Natural killer cell treated with Interleukin-12 subunit alpha and Interleukin-12 subunit beta and Interleukin-15 and Interleukin-18, amount 100 ng/mL, for 72 hours (primary cell): ENCODE measurements at regions not wholly inside any gene's neighbourhood (a gene's known extent, or its start where the extent isn't known, plus 50 kb on each side); places are given as distances from the start of the nearest gene placed in this dataset.
"Not testable (repeated sequence)": the region's sequence is repeated elsewhere in the genome, so short reads cannot be mapped to it uniquely, and the experiment has no call there.

Source experiments
- ATAC-seq, 2 donors: fragments of 150-1000 bp; cut with Tn5 transposase in 1 of 2; sonication (Bioruptor Pico), chemical (Tn5 transposase) in 1 of 2; 2 replicates each; pipeline ENCODE4 v1.10.0; 2021
- DNase-seq: peaks from one replicate; pipeline ENCODE4 v3.0.0; 2022; ENCODE audit warnings: low spot score
- H3K27ac Mint-ChIP-seq, 2 donors: 1 replicate in 1 of 2; 2 replicates in 1 of 2; pipeline ENCODE4 v1.8.0; 2022; ENCODE audit warnings: mixed read lengths in 2 of 2, mild to moderate bottlenecking in 1 of 2, moderate library complexity in 1 of 2
- H3K27me3 Mint-ChIP-seq, 2 donors: 1 replicate in 1 of 2; 2 replicates in 1 of 2; pipeline ENCODE4 v1.8.0; 2022; ENCODE audit warnings: mixed read lengths in 2 of 2
- H3K36me3 Mint-ChIP-seq: one replicate; pipeline ENCODE4 v1.8.0; 2022; ENCODE audit warnings: mixed read lengths
- H3K4me1 Mint-ChIP-seq, 2 donors: 1 replicate in 1 of 2; 2 replicates in 1 of 2; pipeline ENCODE4 v1.8.0; 2022; ENCODE audit warnings: low read depth in 2 of 2, mixed read lengths in 2 of 2, mild to moderate bottlenecking in 1 of 2
- H3K4me3 Mint-ChIP-seq: one replicate; pipeline ENCODE4 v1.8.0; 2022; ENCODE audit warnings: mixed read lengths
- H3K9me3 Mint-ChIP-seq: 2 replicates; pipeline ENCODE4 v1.8.0; 2022; ENCODE audit warnings: mixed read lengths

DNA sequence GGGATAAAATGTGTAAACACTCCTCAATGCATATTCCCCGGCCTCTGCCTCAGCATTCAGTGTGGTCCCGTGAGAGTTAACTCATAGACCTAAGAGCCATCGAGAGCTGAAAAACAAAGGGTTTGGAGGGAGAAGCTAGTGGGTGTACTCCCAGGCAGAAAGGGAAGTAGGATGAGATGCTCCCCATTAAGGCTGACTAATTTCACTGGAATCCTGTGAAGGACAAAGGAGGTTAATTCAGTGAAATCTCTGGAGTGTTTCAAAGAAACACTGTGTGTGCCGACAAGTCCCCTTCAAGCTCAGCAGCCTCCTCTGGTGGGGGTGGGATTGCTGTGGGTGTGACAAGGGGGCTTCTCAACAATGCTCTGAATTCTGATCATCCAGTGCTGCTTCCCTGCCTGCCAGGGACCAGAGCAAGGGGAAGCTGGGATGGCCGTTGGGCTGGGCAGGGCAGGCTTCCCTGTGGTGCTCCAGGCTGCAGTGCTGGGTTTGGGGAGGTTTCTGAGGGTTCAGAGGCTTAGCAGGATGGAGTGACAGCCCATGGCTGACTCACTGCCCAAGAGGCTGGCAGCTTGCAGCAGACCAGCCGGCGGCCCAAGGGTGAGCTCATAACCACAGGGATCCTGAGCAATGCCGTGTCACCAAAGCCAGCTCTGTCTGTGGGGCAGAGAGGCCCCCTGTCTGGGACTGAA is 61.4 kb upstream of the BMAL1 start:
- Mint-ChIP-seq H3K4me1 (no peaks in the 10 kb centered on the region), H3K36me3 (no peaks in the 10 kb centered on the region), H3K4me3 (no peak overlapping the region), H3K9me3 (no peaks in the 10 kb centered on the region), H3K27ac (no peak overlapping the region), H3K27me3 (peaks cover 8 to 9% of the 10 kb centered on the region in 2 donors)
- peak; percentile 81 to 95 for ATAC-seq
- DNase-seq: no peak

DNA sequence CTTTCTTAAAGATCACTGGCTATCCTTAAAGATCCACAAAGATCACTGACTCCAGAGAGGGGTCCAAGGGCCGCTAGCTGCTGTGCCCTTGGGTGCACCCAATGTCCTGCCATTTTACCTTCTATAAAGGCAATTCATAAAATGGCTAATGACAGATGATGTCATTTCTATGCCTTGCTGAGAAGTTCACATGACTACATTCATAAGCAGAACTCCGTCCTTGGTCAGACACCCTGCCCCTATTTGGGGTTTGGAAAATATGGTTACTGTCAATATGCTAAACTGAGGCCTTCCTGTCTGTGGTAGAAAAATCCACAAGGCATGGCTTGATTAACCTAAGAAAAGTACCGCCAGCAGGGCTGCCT is 60.9 kb upstream of the BMAL1 start:
- Mint-ChIP-seq H3K27me3 (peaks cover 8 to 9% of the 10 kb centered on the region in 2 donors), H3K27ac (no peak overlapping the region), H3K36me3 (no peaks in the 10 kb centered on the region), H3K9me3 (no peaks in the 10 kb centered on the region), H3K4me3 (no peak overlapping the region), H3K4me1 (no peaks in the 10 kb centered on the region)
- no peak for DNase-seq
- peak in 1 of 2 donors; percentile 44 for ATAC-seq

DNA sequence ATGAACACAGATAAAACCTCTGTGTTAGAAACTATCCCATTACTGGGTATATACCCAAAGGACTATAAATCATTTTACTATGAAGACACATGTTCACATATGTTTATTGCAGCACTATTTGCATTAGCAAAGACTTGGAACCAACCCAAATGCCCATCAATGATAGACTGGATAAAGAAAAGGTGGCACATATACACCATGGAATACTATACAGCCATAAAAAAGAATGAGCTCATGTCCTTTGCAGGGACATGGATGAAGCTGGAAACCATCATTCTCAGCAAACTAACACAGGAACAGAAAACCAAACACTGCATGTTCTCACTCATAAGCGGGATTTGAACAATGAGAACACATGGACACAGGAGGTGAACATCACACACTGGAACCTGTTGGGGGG is 58.9 kb upstream of the BMAL1 start:
- not testable (repeated sequence) for H3K9me3 Mint-ChIP-seq, ATAC-seq, H3K4me3 Mint-ChIP-seq, H3K4me1 Mint-ChIP-seq, H3K27ac Mint-ChIP-seq, H3K36me3 Mint-ChIP-seq, H3K27me3 Mint-ChIP-seq, DNase-seq

DNA sequence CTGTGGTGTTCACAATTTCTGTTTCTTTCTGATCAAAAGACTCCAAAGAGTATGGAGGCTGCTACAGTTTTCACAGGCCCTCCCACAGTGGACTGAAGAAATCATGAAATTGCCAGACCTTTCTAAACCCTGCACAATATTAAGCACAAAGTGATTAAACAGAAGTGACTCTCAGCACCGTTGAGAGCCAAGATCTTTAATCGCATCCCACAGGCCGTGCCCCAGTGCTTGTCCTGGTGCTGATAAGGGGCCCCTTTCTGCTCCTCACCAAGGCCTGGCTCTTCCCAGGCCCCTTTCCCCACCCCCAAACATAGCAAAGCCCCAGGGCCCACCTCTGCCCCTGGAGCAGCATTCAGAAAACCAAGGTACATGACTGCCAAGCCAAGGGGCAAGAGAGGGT is 57.4 kb upstream of the BMAL1 start:
- Mint-ChIP-seq H3K27ac (no peak overlapping the region), H3K27me3 (peaks cover under 1 to 6% of the 10 kb centered on the region in 2 donors), H3K9me3 (no peaks in the 10 kb centered on the region), H3K4me3 (no peak overlapping the region), H3K4me1 (no peaks in the 10 kb centered on the region), H3K36me3 (no peaks in the 10 kb centered on the region)
- DNase-seq (no peak), ATAC-seq (no peak)

DNA sequence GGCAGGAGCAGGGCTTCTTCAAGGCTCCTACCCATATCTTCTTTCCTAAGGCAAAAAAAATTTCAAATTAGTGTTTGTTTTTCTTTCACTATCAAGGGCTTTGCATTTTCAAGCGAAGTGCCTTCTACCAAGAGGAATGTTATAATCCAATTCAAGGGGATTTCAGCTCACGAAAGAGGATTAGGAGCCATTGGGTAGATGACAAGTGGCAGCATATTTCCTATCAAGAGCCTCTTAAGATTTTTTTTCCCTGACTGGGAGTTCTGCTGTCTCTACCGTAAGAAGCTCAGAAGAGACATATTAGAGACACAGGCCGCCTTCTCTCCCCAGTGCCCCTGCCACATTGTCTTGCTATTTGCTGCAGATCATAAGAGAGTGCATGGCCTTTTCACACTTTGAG is 55.9 kb upstream of the BMAL1 start:
- H3K27me3 Mint-ChIP-seq: peaks cover 0 to 6% of the 10 kb centered on the region in 2 donors
- DNase-seq (no peak), ATAC-seq (no peak)
- H3K27ac Mint-ChIP-seq: no peak overlapping the region
- no peaks in the 10 kb centered on the region for H3K4me1 Mint-ChIP-seq
- no peaks in the 10 kb centered on the region for H3K36me3 Mint-ChIP-seq
- no peak overlapping the region for H3K4me3 Mint-ChIP-seq
- H3K9me3 Mint-ChIP-seq: no peaks in the 10 kb centered on the region

DNA sequence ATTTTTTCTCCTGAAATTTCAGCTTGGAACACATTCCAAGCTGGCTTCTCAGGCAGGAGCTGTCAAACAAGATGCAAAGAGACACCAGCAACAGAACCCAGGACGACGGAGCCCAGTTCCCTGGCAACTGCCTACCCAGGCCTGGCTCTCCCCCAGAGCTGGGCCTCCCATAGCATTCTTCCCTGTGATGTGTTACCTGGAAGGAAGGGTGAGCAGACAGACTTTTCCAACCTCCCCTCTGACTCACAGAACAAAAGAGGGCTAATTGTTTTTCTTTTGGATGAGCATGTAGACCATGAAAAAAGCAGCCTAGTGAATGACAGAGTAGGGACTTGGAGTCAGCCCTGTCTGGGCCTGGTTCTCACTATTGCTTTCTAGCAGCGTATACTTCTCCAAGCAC is 55.3 kb upstream of the BMAL1 start:
- Mint-ChIP-seq H3K27me3 (peaks cover 0 to 6% of the 10 kb centered on the region in 2 donors), H3K4me3 (no peak overlapping the region), H3K9me3 (no peaks in the 10 kb centered on the region), H3K36me3 (no peaks in the 10 kb centered on the region), H3K4me1 (no peaks in the 10 kb centered on the region), H3K27ac (no peak overlapping the region)
- DNase-seq (no peak), ATAC-seq (no peak)

DNA sequence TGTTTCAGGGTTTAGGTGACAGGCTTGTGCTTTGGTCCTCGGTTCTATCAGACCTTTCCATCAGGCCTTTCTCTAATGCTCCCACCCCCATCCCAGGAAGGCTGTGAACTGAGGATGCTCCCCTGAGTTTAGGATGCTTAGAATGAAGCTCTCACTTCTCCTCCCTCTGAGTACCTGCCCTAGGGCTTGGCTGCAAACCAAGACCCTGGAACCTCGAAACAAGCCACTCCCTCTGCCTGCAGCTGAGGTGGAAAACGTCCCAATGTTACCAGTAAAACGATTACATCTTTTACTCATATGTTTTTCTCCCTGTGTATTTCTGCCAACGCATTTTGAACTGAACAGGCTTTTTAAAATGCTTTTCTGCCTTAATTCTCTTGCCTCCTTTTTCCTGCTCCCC is 54.5 kb upstream of the BMAL1 start:
- H3K36me3 Mint-ChIP-seq: no peaks in the 10 kb centered on the region
- no peak for ATAC-seq
- H3K27me3 Mint-ChIP-seq: peaks cover 1 to 6% of the 10 kb centered on the region in 2 donors
- H3K27ac Mint-ChIP-seq: no peak overlapping the region
- H3K4me3 Mint-ChIP-seq: no peak overlapping the region
- DNase-seq: no peak
- no peaks in the 10 kb centered on the region for H3K4me1 Mint-ChIP-seq
- no peaks in the 10 kb centered on the region for H3K9me3 Mint-ChIP-seq

DNA sequence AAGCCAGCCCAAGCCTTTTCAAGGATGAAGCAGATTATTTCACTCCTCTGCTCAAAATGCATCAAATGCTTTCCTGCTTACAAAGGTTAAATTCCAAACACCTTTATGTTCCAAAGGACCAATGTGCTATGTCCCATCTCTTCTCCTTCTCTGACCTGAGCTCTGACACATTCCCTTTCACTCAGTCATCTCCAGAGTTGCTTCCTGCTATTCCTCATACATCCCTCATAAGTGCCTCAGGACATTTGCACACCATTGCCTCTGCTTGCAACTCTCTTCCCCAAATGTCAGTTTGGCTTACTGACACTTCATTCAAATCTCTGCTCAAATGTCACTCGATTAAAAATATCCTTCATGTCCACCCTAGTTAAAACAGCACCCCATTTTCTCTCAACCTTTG is 53.3 kb upstream of the BMAL1 start:
- H3K9me3 Mint-ChIP-seq: no peaks in the 10 kb centered on the region
- peaks cover 4 to 8% of the 10 kb centered on the region in 2 donors for H3K27me3 Mint-ChIP-seq
- ATAC-seq: no peak
- no peak overlapping the region for H3K4me3 Mint-ChIP-seq
- DNase-seq: no peak
- H3K36me3 Mint-ChIP-seq: no peaks in the 10 kb centered on the region
- no peaks in the 10 kb centered on the region for H3K4me1 Mint-ChIP-seq
- no peak overlapping the region for H3K27ac Mint-ChIP-seq

DNA sequence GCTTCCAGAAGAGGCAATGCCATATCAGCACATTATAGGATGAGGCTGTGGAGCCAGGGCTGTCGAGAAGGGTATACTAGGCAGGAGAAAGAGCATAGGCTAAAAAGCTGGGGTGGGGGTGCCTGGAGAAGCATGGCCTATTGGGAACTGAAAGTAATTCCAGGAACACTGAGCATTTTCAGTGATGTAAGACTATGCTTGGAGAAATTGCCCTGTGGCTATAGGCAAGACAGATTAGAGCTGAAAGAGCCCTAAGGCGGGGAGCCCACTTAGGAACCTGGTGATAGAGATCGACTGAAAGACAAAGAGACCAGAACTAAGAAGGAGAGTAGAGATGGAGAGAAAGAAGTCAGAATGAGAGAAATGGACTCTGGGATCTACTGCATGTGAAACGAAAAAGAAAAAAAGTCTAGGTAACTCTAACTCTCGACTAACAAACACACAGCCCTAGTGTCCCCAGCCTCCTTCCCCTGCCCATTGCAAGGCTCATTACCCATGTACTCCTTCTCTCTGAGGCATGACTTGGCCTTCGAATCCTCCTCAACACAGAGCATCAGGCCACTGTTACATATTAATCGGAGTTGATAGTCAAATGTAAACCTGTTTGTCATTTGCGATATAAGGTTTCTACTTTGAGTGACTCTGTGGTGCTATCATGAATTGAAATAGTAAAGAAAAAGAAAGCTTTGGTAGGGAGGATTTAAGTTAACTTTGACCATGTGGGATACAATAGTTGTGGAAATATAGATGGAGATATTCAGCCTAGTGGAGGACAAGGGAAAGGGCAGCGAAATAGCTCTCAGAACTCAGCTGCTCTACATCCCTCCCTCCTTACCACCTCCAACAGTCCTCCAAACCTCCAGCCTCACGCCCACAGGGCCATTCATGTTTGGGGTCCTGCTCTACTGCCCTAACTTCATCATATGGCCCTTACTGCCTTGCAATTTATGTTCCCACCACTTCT is 52.3 kb upstream of the BMAL1 start:
- ATAC-seq: no peak
- Mint-ChIP-seq H3K4me1 (no peaks in the 10 kb centered on the region), H3K36me3 (no peaks in the 10 kb centered on the region), H3K27ac (no peak overlapping the region), H3K27me3 (peaks cover 8 to 9% of the 10 kb centered on the region in 2 donors), H3K9me3 (no peaks in the 10 kb centered on the region), H3K4me3 (no peak overlapping the region)
- no peak for DNase-seq

DNA sequence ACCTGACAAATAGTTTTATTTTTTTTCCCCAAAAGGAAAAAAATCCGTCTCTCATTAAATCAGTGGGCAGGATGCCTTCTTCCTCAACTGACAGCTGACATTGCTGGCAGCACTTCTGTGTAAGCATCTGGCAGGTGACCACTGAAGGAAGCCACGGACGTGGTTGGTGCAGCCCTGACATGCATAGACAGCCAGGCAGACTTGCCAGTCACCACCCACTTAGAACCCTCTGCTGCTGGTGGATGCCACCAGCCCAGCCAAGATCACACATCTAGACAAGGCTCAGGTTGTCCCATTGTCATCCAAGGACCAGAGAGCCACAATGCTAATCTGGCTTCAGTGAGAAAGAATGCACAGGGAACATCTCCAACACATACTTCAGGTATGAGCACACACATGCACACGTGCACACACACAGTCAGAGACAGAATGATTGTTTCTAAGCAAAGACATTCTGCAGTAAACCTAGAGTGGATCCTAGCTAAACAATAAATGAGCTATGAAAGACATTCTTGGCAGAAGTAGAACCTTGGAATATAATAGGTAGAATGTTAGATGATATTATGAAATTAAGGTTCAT is 49.8 kb upstream of the BMAL1 start:
- H3K36me3 Mint-ChIP-seq: no peaks in the 10 kb centered on the region
- no peaks in the 10 kb centered on the region for H3K9me3 Mint-ChIP-seq
- no peak for ATAC-seq
- DNase-seq: no peak
- H3K27ac Mint-ChIP-seq: no peak overlapping the region
- H3K27me3 Mint-ChIP-seq: peaks cover 8 to 14% of the 10 kb centered on the region in 2 donors
- H3K4me3 Mint-ChIP-seq: no peak overlapping the region
- no peaks in the 10 kb centered on the region for H3K4me1 Mint-ChIP-seq
